ENCODE measurements at regions not wholly inside any gene's neighbourhood (a gene's known extent, or its start where the extent isn't known, plus 50 kb on each side); places are given as distances from the start of the nearest gene placed in this dataset.

DNA sequence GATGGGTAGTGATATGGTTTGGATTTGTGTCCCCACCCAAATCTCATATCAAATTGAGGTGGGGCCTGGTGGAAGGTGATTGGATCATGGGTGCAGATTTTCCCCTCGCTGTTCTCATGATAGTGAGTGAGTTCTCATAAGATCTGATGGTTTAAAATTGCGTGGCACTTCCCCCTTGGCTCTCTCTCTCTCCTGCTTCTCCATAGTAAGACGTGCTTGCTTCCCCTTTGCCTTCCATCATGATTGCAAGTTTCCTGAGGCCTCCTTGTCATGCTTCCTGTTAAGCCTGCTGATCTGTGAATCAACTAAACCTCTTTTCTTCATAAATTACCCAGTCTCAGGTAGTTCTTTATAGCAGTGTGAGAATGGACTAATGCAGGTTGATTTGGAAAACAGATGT, 223.2 kb upstream of the APCDD1 start:
- no peak for DNase-seq

DNA sequence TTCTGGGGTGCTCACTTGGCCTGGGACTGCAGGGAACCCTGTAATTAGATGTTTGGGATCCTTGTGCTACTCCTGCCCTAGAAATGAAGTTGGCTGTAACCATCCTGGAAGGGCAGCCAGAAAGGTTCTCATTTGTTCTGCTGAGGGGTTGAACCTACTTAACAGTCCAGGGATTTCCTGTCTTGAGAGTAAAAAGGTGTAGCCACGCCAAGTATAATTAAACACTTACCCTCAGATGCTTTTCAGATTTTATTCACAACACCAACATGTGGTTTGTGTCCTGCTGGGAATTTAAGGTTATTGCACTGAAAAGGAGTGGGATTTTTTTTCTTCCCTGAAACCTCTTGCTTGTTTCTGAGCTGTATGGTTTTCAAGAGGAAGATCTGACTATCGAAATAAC, 222.4 kb upstream of the APCDD1 start:
- no peak for DNase-seq

DNA sequence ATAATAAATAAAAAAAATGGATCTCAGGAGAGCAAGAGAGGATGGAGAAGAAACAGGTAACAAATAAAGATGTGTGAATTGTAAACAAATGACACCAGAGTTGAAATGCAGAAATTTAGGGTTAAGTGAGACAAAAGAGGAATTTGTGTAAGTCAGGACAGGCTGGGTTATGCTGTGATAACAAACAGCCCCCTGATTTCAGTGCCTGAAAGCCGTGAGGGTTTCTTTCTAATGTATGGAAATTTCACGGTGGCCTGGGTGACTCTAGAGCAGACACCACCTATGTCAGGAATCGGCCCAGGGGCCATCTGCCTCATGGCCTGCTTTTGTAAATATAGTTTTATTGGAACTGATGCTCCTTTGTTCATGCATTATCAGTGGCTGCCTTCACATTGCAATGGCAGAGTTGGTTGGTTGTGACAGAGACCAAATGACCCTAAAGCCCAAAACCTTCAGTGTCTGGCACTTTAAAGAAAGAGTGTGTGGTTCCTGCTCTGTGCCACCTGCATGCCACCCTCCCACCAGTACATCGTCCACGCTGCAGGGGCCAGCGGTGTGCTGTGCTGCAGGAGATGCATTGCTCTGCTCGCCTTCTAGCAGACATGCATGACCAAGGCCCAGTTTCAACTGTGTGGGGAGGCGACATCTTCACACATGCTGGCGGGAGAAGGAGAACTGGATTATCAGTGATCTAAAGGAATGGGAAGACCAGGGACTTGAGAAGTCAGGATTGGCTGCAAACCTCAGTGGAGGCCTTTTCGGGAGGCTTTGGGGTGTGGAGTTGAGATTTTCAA, 221.2 kb upstream of the APCDD1 start:
- DNase-seq: no peak

- DNase-seq: no peak
Observed at GRCh38 chr18:10234281-10234680, 220.2 kb upstream of the APCDD1 start.

DNA sequence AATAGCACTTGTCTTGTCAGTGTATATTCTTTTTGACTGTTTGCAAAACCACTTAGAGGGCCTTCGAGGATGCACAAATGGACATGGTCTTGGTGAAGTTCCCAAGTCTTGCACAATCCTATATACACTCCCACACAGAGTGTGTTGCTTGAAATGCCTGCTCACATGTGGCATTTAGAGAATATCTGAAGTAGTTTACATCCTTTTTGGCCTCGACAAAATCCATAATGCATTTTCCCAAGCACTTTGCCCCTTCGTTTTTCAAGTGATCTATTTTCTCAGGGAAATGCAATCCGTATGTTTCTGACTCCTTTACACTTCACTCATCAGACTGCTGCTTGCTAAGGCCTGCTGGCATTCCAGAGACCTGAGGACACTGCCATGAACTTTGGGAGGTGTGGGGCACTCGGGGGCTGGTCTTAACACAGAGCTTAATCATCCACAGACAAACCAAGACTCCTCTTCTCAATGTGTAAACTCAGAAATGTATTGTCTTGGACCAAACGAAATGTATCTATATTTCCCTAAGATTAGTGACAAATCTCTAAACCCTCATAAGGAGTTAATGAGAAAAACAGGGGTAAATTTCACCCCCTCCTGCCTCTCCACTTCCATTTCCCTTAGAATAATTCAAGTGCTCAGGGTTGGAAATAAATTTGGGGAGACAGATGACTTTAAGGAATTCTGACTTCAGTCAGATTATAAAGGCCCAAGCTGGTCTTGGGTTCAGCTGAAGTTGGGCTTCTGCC, 219.3 kb upstream of the APCDD1 start:
- no peak for DNase-seq

GRCh38 chr18:10235661-10235952, 218.8 kb upstream of the APCDD1 start:
- DNase-seq: no peak

DNA sequence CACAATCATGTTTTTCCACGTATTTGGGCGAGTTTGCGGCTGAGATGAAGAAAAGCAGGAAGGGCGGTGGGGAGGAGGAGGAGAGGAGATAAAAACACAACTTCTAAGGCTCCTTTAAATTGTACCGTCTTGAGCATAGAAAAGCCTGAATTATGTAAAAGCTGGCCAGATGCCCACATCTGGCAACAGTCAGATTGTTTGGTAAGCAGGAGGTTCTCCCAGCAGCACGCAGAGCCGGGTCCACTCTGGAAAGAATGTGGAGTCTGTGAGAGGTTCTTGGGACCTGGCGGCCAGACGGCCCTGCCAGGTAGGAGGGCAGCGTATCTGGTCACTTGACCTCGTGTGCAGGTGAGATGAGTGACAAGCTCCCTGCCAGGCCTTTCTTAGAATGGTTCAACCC, 215.3 kb upstream of the APCDD1 start:
- no peak for DNase-seq

DNA sequence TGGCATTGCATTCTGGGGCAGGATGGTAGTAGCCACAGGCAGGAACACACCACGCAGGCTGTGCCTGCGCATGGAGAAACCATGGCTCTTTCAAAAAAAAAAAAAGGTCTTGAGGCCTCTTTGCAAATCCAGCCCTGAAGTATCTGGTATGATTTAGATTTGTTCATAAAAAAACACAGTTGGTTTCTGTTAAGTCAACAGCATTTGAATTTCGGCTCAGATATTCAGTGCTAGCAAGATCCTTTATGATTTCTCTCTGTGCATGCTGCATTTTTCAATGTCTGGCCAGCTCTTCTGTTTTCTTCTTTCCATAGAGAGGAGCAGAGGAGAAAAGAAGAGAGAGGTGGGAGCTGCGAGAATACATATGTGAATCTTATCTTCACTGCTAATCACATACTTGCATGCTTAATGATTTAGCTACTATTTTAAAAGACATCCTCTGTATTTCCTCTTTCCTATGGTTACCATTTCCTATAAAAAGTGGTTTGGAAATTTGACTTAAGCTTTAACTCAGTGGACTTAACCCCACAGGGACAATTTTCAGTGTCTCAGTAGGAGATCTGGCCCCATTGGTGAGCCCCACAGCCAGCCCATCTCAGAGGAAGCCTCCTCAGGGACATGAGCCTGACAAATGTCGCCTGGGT, 214.3 kb upstream of the APCDD1 start:
- no peak for DNase-seq

GRCh38 chr18:10240973-10241372, 213.5 kb upstream of the APCDD1 start:
- no peak for DNase-seq

DNA sequence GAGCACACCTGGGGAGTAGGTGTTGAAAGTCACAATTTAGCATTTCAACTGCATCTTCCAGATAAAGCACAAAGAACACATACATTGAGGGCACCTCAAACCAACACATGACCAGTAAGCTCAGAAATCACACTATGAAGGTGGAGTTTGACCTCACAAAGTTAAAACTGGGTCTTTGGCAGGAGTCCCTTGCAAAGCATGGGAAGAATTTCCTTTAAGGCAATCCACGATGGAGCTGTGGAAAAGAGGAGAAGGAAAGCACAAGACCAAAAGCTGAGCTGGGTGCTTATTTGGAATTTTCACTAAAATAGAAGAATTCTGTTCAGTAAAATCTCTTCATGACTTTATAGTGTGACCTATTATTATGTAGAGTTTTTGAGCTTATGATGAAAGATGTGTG, 212.9 kb upstream of the APCDD1 start:
- DNase-seq: no peak

GRCh38 chr18:10242936-10243680, 211.3 kb upstream of the APCDD1 start:
- peak; percentile 8 for DNase-seq

GRCh38 chr18:10244341-10244740, 210.1 kb upstream of the APCDD1 start:
- DNase-seq: no peak

GRCh38 chr18:10245031-10245845, 209.2 kb upstream of the APCDD1 start:
- DNase-seq: no peak

GRCh38 chr18:10245846-10246175, 208.6 kb upstream of the APCDD1 start:
- no peak for DNase-seq

DNA sequence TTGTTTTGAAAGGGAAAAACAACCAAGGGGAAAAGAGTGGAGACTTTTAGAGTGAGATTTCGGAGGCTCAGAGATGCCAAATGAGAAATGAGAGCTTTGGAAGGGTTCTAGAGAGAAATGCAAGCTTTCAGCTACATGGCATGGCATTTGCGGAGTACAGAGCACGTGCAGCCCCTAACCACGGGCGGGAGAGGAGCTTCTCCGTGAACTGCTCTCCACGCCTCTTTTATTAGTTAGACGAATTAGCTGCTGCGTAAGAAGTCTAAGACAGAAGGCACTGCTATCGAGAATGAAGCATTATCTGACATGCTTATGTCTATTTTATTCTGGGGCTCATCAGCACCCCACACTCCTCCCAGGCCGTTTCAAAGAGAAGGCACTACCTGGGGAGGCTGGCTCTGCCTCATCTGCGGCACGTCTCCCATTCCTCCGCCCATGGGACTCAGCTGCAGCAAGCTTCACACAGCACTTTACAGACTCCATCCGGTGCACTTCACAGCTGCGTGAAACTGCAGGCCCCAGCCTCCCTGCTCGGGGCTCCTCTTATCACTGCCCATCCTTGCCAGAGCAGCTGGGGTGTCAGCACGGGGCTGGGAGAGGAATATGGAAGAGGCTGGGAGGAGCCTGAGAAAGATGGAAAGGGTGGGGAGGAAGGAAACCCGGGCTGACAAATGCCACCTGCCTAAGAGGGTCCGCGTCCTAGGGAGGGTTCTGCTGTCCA, 207.3 kb upstream of the APCDD1 start:
- DNase-seq: no peak

DNA sequence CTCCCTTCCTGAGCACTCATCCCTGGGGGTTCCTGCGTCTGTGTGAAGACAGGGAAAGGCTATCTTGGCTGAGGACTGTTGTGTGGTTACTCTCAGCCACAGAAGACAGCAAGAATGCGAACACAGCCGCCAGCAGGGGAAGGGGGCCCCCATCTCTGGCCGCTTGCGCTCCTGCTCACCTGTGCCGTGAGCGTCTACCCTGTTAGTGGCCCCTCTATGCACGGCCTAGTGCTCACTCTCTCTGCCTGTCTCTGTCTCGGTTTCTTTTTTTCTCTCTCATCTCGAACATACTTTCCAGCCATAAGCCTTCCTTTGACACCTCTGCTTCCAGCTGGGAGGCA, 206.7 kb upstream of the APCDD1 start:
- DNase-seq: no peak

- DNase-seq: no peak
Observed at GRCh38 chr18:10248738-10249137, 205.7 kb upstream of the APCDD1 start.

GRCh38 chr18:10249270-10249669, 205.2 kb upstream of the APCDD1 start:
- DNase-seq: no peak

DNA sequence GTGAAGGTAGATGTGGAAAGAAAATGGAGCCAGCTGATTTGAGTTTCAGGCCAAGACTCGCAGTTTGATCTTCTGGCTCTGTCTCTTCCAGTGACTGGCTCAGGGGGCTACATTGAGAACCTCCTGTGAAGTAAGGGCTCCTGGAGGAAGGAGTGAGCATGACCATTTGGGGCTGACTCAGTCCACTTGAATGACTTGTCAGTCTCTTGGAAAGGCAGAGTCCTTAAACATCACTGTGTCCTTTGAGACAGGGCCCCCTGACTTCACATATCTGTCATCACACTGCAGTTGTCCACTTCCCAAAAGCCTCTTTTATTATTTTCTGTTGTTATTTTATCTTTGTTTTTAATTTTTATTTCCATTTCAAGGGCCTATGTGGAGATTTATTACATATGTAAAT, 204.6 kb upstream of the APCDD1 start:
- no peak for DNase-seq

DNA sequence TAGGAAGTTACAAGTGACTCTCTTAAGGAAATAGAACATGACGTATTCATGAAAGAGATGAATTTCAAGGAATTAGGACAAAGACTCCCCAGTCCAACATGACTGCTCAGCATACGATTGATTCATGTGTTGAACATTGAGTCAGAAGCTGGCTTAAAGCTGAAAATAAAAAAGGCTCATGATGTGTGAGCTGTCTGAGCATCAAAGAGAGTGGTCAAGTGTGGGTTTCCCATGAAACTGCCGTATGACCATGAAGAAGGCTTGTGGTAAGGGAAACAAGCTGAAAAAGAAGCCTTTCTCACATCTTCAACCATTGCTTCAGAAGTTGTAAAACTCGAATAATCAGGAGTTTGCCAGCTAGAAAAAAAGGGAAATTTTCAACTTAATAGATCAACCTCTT, 201.9 kb upstream of the APCDD1 start:
- DNase-seq: no peak

DNA sequence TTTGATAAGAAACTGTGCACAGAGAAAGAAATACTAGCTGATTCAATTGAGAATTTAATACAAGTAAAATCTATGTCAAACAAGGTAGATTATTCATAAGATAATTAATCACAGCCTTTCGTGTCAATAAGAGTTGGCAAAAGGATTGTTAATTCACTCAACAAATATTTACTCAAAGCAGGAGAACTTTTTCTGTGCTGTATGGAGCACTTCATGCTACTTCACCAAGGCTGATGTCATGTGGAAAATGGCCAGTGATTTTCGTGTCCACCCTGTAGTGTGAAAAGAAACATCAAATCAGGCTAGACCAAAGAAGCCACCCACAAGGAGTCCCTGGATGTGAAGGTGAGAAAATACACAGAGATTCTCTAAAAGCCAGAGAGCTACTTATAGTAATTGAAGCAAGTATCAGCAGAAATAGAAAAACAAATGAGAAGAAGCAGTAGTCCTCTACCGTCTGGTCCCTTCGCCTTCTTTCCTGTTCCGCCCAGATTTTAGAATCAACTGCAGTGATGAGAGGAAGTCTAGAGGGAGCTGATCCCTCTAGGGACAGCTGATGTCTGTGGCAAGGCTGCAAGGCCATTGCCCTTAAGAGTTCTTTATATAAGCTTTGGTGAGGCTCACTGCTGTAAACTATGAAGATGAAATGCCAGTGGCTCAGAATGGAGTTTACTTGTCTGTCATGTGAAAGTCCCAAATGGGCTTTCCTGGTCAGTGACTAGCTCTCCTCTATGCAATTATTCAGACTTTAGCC, 201.3 kb upstream of the APCDD1 start:
- DNase-seq: no peak
